PFSK-1 (cell line): ENCODE measurements at regions not wholly inside any gene's neighbourhood (a gene's known extent, or its start where the extent isn't known, plus 50 kb on each side); places are given as distances from the start of the nearest gene placed in this dataset.

Experiments used
- POLR2AphosphoS5 ChIP-seq: IDR thresholded peaks from 2 replicates; pipeline ENCODE4 v1.6.1; 2012; ENCODE audit warnings: low read depth, mild to moderate bottlenecking, control low read depth, low read length, moderate library complexity
- TF ChIP-seq, protein P1 (sequence below), 2 experiments: IDR thresholded peaks; 2 replicates each; pipeline versions ENCODE4 v1.6.1 to v1.8.0; 2011 to 2012; ENCODE audit warnings: low read depth in 2 of 2, low read length in 2 of 2, control low read depth in 1 of 2, inconsistent platforms in 1 of 2, mild to moderate bottlenecking in 1 of 2, moderate library complexity in 1 of 2; ENCODE audit not compliant: insufficient read depth in 1 of 2

DNA sequence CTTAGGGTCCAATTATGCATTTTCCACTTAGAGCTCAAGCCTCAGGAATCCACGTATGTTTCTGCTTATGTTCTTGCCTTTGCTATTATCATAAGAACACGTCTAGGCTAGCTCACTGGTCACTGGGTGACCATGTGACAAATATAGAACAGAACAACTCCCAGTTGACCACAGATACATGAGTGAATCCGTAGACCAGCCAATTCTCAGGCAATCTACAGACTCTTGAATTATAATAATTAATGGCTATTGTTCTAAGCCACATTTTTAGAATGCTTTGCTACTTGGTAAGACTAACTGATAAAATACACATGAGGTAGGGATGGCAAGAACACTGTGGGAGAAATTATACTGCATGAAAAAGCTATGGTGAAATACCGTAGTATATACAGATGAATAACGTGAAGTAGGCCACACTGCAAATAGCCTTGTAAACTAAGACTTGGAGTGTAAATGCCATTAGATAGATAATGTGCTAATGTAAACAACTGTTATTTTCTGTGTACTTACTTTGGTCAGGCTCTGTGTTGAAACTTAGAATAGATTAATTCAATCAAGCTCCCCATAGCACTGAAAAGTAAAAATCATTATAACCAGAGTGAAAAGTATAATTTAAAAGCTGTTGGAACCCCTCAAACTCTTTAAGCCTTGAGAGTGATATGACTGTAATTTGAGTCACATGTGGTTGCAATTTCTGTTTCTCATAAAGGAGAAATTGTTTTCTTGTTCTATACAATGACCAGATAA lies 366.2 kb upstream of the CCDC179 start:
- TF ChIP-seq, protein P1, sequence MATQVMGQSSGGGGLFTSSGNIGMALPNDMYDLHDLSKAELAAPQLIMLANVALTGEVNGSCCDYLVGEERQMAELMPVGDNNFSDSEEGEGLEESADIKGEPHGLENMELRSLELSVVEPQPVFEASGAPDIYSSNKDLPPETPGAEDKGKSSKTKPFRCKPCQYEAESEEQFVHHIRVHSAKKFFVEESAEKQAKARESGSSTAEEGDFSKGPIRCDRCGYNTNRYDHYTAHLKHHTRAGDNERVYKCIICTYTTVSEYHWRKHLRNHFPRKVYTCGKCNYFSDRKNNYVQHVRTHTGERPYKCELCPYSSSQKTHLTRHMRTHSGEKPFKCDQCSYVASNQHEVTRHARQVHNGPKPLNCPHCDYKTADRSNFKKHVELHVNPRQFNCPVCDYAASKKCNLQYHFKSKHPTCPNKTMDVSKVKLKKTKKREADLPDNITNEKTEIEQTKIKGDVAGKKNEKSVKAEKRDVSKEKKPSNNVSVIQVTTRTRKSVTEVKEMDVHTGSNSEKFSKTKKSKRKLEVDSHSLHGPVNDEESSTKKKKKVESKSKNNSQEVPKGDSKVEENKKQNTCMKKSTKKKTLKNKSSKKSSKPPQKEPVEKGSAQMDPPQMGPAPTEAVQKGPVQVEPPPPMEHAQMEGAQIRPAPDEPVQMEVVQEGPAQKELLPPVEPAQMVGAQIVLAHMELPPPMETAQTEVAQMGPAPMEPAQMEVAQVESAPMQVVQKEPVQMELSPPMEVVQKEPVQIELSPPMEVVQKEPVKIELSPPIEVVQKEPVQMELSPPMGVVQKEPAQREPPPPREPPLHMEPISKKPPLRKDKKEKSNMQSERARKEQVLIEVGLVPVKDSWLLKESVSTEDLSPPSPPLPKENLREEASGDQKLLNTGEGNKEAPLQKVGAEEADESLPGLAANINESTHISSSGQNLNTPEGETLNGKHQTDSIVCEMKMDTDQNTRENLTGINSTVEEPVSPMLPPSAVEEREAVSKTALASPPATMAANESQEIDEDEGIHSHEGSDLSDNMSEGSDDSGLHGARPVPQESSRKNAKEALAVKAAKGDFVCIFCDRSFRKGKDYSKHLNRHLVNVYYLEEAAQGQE (IDR thresholded peaks at IDR 0.05; ENCODE audit: insufficient read depth in 1 of 2, low read depth in 2 of 2, low read length in 2 of 2), result no peak
- no peak for TF ChIP-seq POLR2AphosphoS5
